ENCODE measurements at regions not wholly inside any gene's neighbourhood (a gene's known extent, or its start where the extent isn't known, plus 50 kb on each side); places are given as distances from the start of the nearest gene placed in this dataset.
"Not testable (repeated sequence)": the region's sequence is repeated elsewhere in the genome, so short reads cannot be mapped to it uniquely, and the experiment has no call there.

DNA sequence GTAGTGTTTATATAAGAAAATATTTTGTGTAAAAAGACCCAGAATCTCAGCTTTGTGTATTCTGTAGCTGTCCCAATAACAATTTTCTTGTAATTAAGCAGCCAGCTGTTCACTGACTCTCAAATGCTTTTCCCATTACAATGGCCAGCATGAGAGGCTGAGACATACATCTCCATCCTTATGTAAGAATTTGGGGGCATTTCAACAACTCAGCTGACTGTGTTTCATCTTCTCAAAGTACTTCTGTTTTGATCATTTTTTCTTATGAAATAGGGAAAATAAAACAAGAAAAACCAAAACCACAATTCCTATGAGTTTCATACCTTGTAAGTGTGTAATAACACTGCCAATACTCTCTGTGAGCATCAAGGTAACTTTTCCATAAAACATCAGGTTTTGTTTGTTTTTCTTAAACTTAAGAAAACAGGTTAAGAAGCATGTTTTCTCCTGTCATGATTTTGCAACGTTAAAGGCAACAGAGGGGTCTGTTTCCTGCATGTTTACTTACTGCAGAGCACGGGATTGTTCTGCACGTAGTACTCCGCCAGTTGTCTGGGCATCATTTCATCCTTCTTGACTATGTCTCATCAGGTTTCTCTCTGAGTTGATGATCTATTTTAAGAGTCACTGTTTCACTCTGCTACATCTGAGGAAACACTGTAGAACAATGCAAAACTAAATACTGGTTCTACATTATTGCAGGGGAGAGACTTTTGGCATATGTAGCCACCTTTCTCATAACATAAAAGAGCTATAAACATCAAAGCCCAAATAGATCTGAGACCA, 62.9 kb upstream of the CYRIA start:
- no peak overlapping the region for H3K4me3 ChIP-seq (ENCODE audit: low read depth, low read length)
- no peaks in the 10 kb centered on the region for H3K36me3 ChIP-seq
- DNase-seq = no peak
- no peak overlapping the region for H3K27ac ChIP-seq
- H3K9me3 ChIP-seq (ENCODE audit: severe bottlenecking) = no peaks in the 10 kb centered on the region
- TF ChIP-seq CTCF (IDR thresholded peaks at IDR 0.05; ENCODE audit: low read depth, low read length) = no peak
- no peaks in the 10 kb centered on the region for H3K27me3 ChIP-seq (ENCODE audit: insufficient read depth, low read depth, severe bottlenecking)

GRCh38 chr2:16727849-16728248, 62.2 kb upstream of the CYRIA start:
- H3K36me3 ChIP-seq; H3K9me3 ChIP-seq (ENCODE audit: severe bottlenecking); H3K27ac ChIP-seq; DNase-seq; H3K4me3 ChIP-seq (ENCODE audit: low read depth, low read length); H3K27me3 ChIP-seq (ENCODE audit: insufficient read depth, low read depth, severe bottlenecking): not testable (repeated sequence)

GRCh38 chr2:16727256-16727655, 61.6 kb upstream of the CYRIA start:
- Histone ChIP-seq H3K4me3 (ENCODE audit: low read depth, low read length) (no peak overlapping the region), H3K36me3 (no peaks in the 10 kb centered on the region), H3K9me3 (ENCODE audit: severe bottlenecking) (no peaks in the 10 kb centered on the region), H3K27me3 (ENCODE audit: insufficient read depth, low read depth, severe bottlenecking) (no peaks in the 10 kb centered on the region), H3K27ac (no peak overlapping the region)
- TF ChIP-seq CTCF (IDR thresholded peaks at IDR 0.05; ENCODE audit: low read depth, low read length) = peak; percentile 45
- no peak for DNase-seq

DNA sequence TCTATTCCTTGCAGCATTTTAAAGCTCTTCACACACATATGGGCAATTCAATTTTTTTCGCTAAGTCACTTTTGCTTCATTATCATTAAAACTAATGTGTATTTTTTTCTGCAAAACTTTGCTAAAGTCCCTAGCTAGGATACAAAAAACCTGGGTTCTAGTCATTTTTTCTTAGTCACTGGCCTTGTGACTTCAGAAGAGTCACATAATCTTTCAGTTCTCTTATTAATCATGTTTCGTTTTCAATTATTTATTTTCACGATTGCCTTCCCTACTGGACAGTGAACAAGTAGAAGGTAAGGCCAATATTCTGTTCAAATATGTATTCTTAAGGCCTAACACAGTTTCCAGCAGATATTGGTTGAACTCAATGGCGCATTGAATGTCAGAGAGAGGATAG, 60.9 kb upstream of the CYRIA start:
- Histone ChIP-seq H3K9me3 (ENCODE audit: severe bottlenecking) (no peaks in the 10 kb centered on the region), H3K27ac (no peak overlapping the region), H3K36me3 (no peaks in the 10 kb centered on the region), H3K27me3 (ENCODE audit: insufficient read depth, low read depth, severe bottlenecking) (no peaks in the 10 kb centered on the region), H3K4me3 (ENCODE audit: low read depth, low read length) (no peak overlapping the region)
- TF ChIP-seq CTCF (IDR thresholded peaks at IDR 0.05; ENCODE audit: low read depth, low read length) = no peak
- DNase-seq = no peak

GRCh38 chr2:16726147-16726546, 60.5 kb upstream of the CYRIA start:
- H3K27me3 ChIP-seq (ENCODE audit: insufficient read depth, low read depth, severe bottlenecking) = no peaks in the 10 kb centered on the region
- no peak for TF ChIP-seq CTCF (IDR thresholded peaks at IDR 0.05; ENCODE audit: low read depth, low read length)
- no peak for DNase-seq
- no peak overlapping the region for H3K27ac ChIP-seq
- no peaks in the 10 kb centered on the region for H3K9me3 ChIP-seq (ENCODE audit: severe bottlenecking)
- no peak overlapping the region for H3K4me3 ChIP-seq (ENCODE audit: low read depth, low read length)
- no peaks in the 10 kb centered on the region for H3K36me3 ChIP-seq

DNA sequence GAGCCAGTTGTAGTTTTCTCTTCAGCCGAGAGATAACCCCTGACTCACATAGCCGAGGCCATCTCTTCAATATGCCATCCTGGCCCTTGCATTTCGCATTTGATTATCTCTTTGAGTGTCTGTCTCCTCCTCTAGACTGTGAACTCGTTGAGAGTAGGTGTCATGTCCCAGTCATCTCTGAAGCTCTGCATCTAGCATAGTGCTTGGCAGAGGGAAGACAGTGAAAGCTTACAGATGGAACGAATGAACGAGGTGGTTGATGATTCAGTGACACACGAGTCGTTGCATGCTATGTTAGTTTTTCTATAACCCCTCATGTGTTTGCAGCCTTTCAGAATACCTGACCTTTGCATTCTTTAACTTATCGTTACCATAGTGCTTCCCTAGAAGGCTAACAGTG, 59.9 kb upstream of the CYRIA start:
- Histone ChIP-seq H3K9me3 (ENCODE audit: severe bottlenecking) (no peaks in the 10 kb centered on the region), H3K27ac (no peak overlapping the region), H3K36me3 (no peaks in the 10 kb centered on the region), H3K4me3 (ENCODE audit: low read depth, low read length) (no peak overlapping the region), H3K27me3 (ENCODE audit: insufficient read depth, low read depth, severe bottlenecking) (no peaks in the 10 kb centered on the region)
- no peak for TF ChIP-seq CTCF (IDR thresholded peaks at IDR 0.05; ENCODE audit: low read depth, low read length)
- no peak for DNase-seq

Data from WERI-Rb-1 (cell line).